CD8-positive, alpha-beta memory T cell (primary cell): ENCODE measurements at regions not wholly inside any gene's neighbourhood (a gene's known extent, or its start where the extent isn't known, plus 50 kb on each side); places are given as distances from the start of the nearest gene placed in this dataset.

Source experiments
- CTCF ChIA-PET: fragments of 350-600 bp; sonication (Branson Sonifier 250); formaldehyde crosslinking; loops from one replicate; lab custom pipeline; 2021; ENCODE audit warnings: antibody characterized with exemption; lab: Charles Lee
- POLR2A ChIA-PET: fragments of 350-600 bp; sonication (Branson Sonifier 250); formaldehyde crosslinking; loops from one replicate; lab custom pipeline; 2021; ENCODE audit warnings: antibody characterized with exemption; lab: Charles Lee
- DNase-seq, 5 donors: peaks; one replicate each; pipeline versions ENCODE4 v3.0.0 to v3.0.0-alpha.2; 2020 to 2022; ENCODE audit warnings: mixed read lengths in 1 of 5
- H3K27ac ChIP-seq: one replicate; pipeline ENCODE4 v1.7.0; 2013; ENCODE audit warnings: low read depth, mild to moderate bottlenecking, low read length, moderate library complexity
- H3K27me3 ChIP-seq: 2 replicates; pipeline ENCODE4 v1.7.0; 2013; ENCODE audit warnings: low read length, mild to moderate bottlenecking; ENCODE audit not compliant: insufficient read depth, poor library complexity, severe bottlenecking
- H3K36me3 ChIP-seq: 2 replicates; pipeline ENCODE4 v1.7.0; 2013; ENCODE audit warnings: mild to moderate bottlenecking, low read length, moderate library complexity; ENCODE audit not compliant: insufficient read depth
- H3K4me1 ChIP-seq: 2 replicates; pipeline ENCODE4 v1.7.0; 2013; ENCODE audit warnings: mild to moderate bottlenecking, low read length, moderate library complexity; ENCODE audit not compliant: insufficient read depth
- H3K4me3 ChIP-seq: 2 replicates; pipeline ENCODE4 v1.7.0; 2013; ENCODE audit warnings: mild to moderate bottlenecking, low read length
- H3K9me3 ChIP-seq: 2 replicates; pipeline ENCODE4 v1.7.0; 2013; ENCODE audit warnings: mild to moderate bottlenecking, low read length
- H3K27ac Mint-ChIP-seq, 8 donors: one replicate each; pipeline ENCODE4 v1.8.0; 2020 to 2021; ENCODE audit warnings: mixed read lengths in 8 of 8, mild to moderate bottlenecking in 6 of 8, inconsistent platforms in 3 of 8, moderate library complexity in 3 of 8
- H3K27me3 Mint-ChIP-seq, 2 donors: one replicate each; pipeline ENCODE4 v1.8.0; 2020 to 2021; ENCODE audit warnings: mixed read lengths in 2 of 2, mild to moderate bottlenecking in 1 of 2, moderate library complexity in 1 of 2
- H3K36me3 Mint-ChIP-seq, 3 donors: one replicate each; pipeline ENCODE4 v1.8.0; 2020 to 2021; ENCODE audit warnings: mixed read lengths in 3 of 3, inconsistent platforms in 1 of 3, mild to moderate bottlenecking in 1 of 3
- H3K4me1 Mint-ChIP-seq, 3 donors: one replicate each; pipeline ENCODE4 v1.8.0; 2020 to 2021; ENCODE audit warnings: mixed read lengths in 3 of 3, inconsistent platforms in 1 of 3, mild to moderate bottlenecking in 1 of 3
- H3K4me3 Mint-ChIP-seq, 7 donors: one replicate each; pipeline ENCODE4 v1.8.0; 2020 to 2021; ENCODE audit warnings: mixed read lengths in 7 of 7, mild to moderate bottlenecking in 6 of 7, moderate library complexity in 4 of 7, inconsistent platforms in 2 of 7
- H3K9me3 Mint-ChIP-seq, 5 donors: one replicate each; pipeline ENCODE4 v1.8.0; 2020 to 2022; ENCODE audit warnings: mixed read lengths in 5 of 5, mild to moderate bottlenecking in 3 of 5, moderate library complexity in 2 of 5, inconsistent platforms in 1 of 5

DNA sequence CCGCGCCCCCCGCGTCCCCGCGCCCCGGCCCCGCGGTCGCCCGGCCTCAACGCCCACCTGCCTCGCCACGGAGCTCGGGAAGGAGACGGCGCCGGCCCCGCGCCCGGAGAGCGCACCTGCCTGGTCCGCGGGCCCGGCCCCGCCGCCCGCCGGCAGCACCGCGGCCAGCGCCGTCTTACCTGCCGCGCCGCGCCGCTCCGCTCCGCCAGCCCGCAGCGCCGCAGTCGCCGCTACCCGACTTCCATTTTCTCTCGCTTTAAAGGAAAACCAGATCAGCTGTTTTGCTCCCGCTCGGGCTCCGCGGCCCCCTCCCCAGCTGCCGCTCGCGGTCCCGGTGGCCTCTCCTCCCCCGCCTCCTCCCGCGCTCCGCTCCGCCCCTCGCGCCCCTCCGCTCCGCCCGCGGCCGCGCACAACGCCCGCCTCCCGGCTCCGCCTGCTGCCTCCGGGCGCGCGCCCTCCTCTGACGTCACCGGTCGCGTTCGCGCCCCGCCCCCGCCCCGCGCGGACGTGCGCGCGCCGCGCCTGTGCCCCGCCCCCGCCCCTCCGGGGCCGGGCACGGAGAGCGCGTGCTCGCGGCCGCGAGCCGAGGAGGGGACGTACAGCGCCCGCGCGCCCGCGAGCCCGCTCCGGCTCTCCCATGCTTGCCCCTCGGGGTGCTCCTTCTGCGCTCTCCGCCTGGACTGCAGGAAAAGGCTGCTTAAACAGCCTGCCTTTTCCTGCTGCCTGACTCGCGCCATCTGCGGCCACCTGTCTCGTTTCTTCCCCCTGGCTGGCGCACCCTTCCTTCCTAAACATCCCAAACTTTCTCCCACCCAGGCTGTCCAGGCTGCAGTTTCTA lies 159.8 kb upstream of the CHRNA7 start, which contains the start of gene OTUD7A:
TSS of gene OTUD7A (minus strand) at position 346 of the 838 bp plus-strand sequence.
- Histone ChIP-seq H3K4me1 (peaks cover 6% of the 10 kb centered on the region), H3K4me3 (peak within 1 kb of the TSS; percentile 75), H3K36me3 (no peaks in the 10 kb centered on the region), H3K27me3 (no peaks in the 10 kb centered on the region), H3K27ac (peak within 1 kb of the TSS; percentile 12), H3K9me3 (no peaks in the 10 kb centered on the region)
- Mint-ChIP-seq H3K9me3 (peaks cover 0 to 4% (median 0%) of the 10 kb centered on the region in 5 donors), H3K4me3 (peak within 1 kb of the TSS; percentile 88 to 96 (median 95)), H3K36me3 (peaks cover 0 to 4% (median 2%) of the 10 kb centered on the region in 3 donors), H3K27ac (peak within 1 kb of the TSS; percentile 79 to 94 (median 88)), H3K4me1 (peaks cover 12 to 20% (median 14%) of the 10 kb centered on the region in 3 donors), H3K27me3 (peaks cover 6% of the 10 kb centered on the region in 2 donors)
- ChIA-PET POLR2A (no interaction called here), CTCF (no interaction called here)
- DNase-seq: peak; percentile 75 to 87 (median 84)

GRCh38 chr15:31871166-31871886 lies 159.0 kb upstream of the CHRNA7 start:
- peaks cover 2 to 6% of the 10 kb centered on the region in 2 donors for H3K27me3 Mint-ChIP-seq
- Histone ChIP-seq H3K27ac (peak overlapping the region; percentile 12), H3K9me3 (no peaks in the 10 kb centered on the region), H3K27me3 (no peaks in the 10 kb centered on the region), H3K4me1 (peaks cover 6% of the 10 kb centered on the region), H3K36me3 (no peaks in the 10 kb centered on the region), H3K4me3 (peak overlapping the region; percentile 75)
- CTCF ChIA-PET: no interaction called here
- no peak for DNase-seq
- POLR2A ChIA-PET: no interaction called here
- H3K4me1 Mint-ChIP-seq: peaks cover 12 to 20% (median 14%) of the 10 kb centered on the region in 3 donors
- peak overlapping the region; percentile 88 to 96 (median 95) for H3K4me3 Mint-ChIP-seq
- peaks cover 0 to 4% (median 2%) of the 10 kb centered on the region in 3 donors for H3K36me3 Mint-ChIP-seq
- peaks cover 0 to 4% (median 0%) of the 10 kb centered on the region in 5 donors for H3K9me3 Mint-ChIP-seq
- H3K27ac Mint-ChIP-seq: peak overlapping the region; percentile 79 to 94 (median 88)

DNA sequence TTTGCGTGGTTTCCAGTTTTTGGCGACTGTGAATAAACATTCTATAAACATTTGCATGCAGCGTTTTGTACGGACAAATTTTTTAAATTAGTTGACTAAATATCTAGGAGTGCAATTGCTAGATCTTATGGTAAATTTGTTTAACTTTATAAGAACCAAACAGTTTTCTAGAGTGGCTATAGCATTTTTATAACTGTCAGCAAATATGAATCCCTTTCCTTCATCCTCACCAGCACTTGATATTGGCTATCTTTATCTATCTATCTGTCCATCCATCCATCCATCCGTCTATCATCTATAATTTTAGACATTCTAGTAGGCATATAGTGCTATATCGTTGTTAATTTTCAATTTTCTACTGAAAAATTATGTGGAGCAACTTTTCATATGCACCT lies 158.4 kb upstream of the CHRNA7 start:
- H3K27ac ChIP-seq: no peak overlapping the region
- Mint-ChIP-seq H3K27ac (peak overlapping the region in 1 of 8 donors; percentile 85), H3K9me3 (peaks cover 0 to 4% (median 0%) of the 10 kb centered on the region in 5 donors), H3K27me3 (peaks cover 3 to 9% of the 10 kb centered on the region in 2 donors), H3K4me3 (peak overlapping the region in 5 of 7 donors; percentile 58 to 95 (median 62)), H3K36me3 (peaks cover 0 to 4% (median 2%) of the 10 kb centered on the region in 3 donors), H3K4me1 (peaks cover 12 to 20% (median 14%) of the 10 kb centered on the region in 3 donors)
- peaks cover 6% of the 10 kb centered on the region for H3K4me1 ChIP-seq
- no peaks in the 10 kb centered on the region for H3K27me3 ChIP-seq
- no peak overlapping the region for H3K4me3 ChIP-seq
- CTCF ChIA-PET: no interaction called here
- no peaks in the 10 kb centered on the region for H3K9me3 ChIP-seq
- no peaks in the 10 kb centered on the region for H3K36me3 ChIP-seq
- POLR2A ChIA-PET: no interaction called here
- DNase-seq: no peak

DNA sequence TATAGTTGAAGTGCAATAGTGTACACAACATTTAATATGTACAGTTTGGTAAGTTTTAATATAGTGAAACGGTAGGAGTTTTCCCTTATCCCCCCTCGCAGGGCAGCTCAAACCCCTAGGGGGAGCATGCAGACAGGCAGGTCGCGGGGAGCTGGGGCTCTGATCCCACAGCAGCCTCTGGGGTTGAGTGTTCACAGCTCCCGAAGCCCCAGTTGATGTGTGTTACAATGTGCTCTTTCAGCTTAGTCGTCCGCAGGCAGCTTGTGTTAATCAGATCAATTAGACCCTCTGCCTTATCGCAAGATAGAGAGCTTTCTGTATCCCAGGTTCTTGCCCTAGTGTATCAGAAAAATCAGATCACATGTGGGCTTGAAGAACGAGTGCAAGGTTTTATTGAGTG lies 143.1 kb upstream of the CHRNA7 start:
- H3K36me3 ChIP-seq: no peaks in the 10 kb centered on the region
- H3K27me3 ChIP-seq: no peaks in the 10 kb centered on the region
- no peak overlapping the region for H3K27ac ChIP-seq
- CTCF ChIA-PET: no interaction called here
- POLR2A ChIA-PET: no interaction called here
- H3K4me1 ChIP-seq: no peaks in the 10 kb centered on the region
- Mint-ChIP-seq H3K9me3 (peaks cover 0 to 4% (median 0%) of the 10 kb centered on the region in 5 donors), H3K36me3 (no peaks in the 10 kb centered on the region), H3K27ac (no peak overlapping the region), H3K4me1 (no peaks in the 10 kb centered on the region), H3K4me3 (no peak overlapping the region), H3K27me3 (peaks cover 14 to 55% of the 10 kb centered on the region in 2 donors)
- no peak overlapping the region for H3K4me3 ChIP-seq
- DNase-seq: no peak
- H3K9me3 ChIP-seq: no peaks in the 10 kb centered on the region

DNA sequence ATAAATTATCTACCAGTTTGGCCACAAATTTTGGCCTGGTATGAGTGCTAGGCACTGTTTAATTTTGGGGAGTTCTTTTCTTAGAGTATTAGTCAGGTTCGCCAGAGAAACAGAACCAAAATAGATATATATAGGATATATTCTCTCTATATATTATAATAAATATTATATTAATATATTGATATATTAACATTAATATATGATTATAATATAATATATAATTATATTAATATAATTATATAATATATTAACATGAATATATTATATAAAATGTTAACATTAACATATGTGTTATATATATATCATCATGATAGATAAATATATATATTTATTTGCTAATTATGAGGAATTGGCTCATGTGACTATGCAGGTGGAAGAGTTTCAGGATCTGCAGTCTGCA lies 137.8 kb upstream of the CHRNA7 start:
- H3K27me3 ChIP-seq: no peaks in the 10 kb centered on the region
- H3K4me1 ChIP-seq: no peaks in the 10 kb centered on the region
- no peaks in the 10 kb centered on the region for H3K9me3 ChIP-seq
- Mint-ChIP-seq H3K4me1 (no peaks in the 10 kb centered on the region), H3K4me3 (no peak overlapping the region), H3K9me3 (peaks cover 0 to 5% (median 2%) of the 10 kb centered on the region in 5 donors), H3K36me3 (no peaks in the 10 kb centered on the region), H3K27me3 (peaks cover 22 to 67% of the 10 kb centered on the region in 2 donors), H3K27ac (no peak overlapping the region)
- H3K36me3 ChIP-seq: no peaks in the 10 kb centered on the region
- ChIA-PET CTCF (no interaction called here), POLR2A (no interaction called here)
- H3K27ac ChIP-seq: no peak overlapping the region
- DNase-seq: no peak
- H3K4me3 ChIP-seq: no peak overlapping the region

- H3K4me3 Mint-ChIP-seq: no peak overlapping the region
- CTCF ChIA-PET: no interaction called here
- no peaks in the 10 kb centered on the region for H3K4me1 ChIP-seq
These were observed 136.5 kb upstream of the CHRNA7 start for GRCh38 chr15:31893780-31894179.

GRCh38 chr15:31897746-31898145 lies 132.6 kb upstream of the CHRNA7 start:
- no peak for DNase-seq

More at GRCh38 chr15:31893780-31894179, 136.5 kb upstream of the CHRNA7 start:
- no peak overlapping the region for H3K4me3 ChIP-seq
- Mint-ChIP-seq H3K4me1 (no peaks in the 10 kb centered on the region), H3K27ac (no peak overlapping the region), H3K27me3 (peaks cover 16 to 54% of the 10 kb centered on the region in 2 donors), H3K36me3 (peaks cover 0 to 4% (median 0%) of the 10 kb centered on the region in 3 donors), H3K9me3 (peaks cover 0 to 9% (median 8%) of the 10 kb centered on the region in 5 donors)
- H3K27ac ChIP-seq: no peak overlapping the region
- POLR2A ChIA-PET: no interaction called here
- no peaks in the 10 kb centered on the region for H3K36me3 ChIP-seq
- no peak for DNase-seq
- H3K27me3 ChIP-seq: no peaks in the 10 kb centered on the region
- no peaks in the 10 kb centered on the region for H3K9me3 ChIP-seq

More at GRCh38 chr15:31897746-31898145, 132.6 kb upstream of the CHRNA7 start:
- peaks cover 12 to 30% of the 10 kb centered on the region in 2 donors for H3K27me3 Mint-ChIP-seq
- no peak overlapping the region for H3K4me3 ChIP-seq
- H3K4me1 ChIP-seq: no peaks in the 10 kb centered on the region
- H3K4me3 Mint-ChIP-seq: no peak overlapping the region
- H3K9me3 Mint-ChIP-seq: peaks cover 0 to 19% (median 12%) of the 10 kb centered on the region in 5 donors
- no peak overlapping the region for H3K27ac ChIP-seq
- H3K36me3 Mint-ChIP-seq: peaks cover 0 to 4% (median 0%) of the 10 kb centered on the region in 3 donors
- H3K27me3 ChIP-seq: no peaks in the 10 kb centered on the region
- no peaks in the 10 kb centered on the region for H3K4me1 Mint-ChIP-seq
- CTCF ChIA-PET: no interaction called here
- H3K9me3 ChIP-seq: no peaks in the 10 kb centered on the region
- H3K36me3 ChIP-seq: no peaks in the 10 kb centered on the region
- no peak overlapping the region for H3K27ac Mint-ChIP-seq
- POLR2A ChIA-PET: no interaction called here
